Suprapubic skin (tissue), 4 donors: ENCODE measurements at regions not wholly inside any gene's neighbourhood (a gene's known extent, or its start where the extent isn't known, plus 50 kb on each side); places are given as distances from the start of the nearest gene placed in this dataset.

Source experiments
- DNase-seq, 2 donors: peaks; one replicate each; pipeline ENCODE4 v3.0.0-alpha.2; 2019; ENCODE audit warnings: low spot score in 2 of 2
- H3K27ac ChIP-seq: fragments of 200-600 bp; sonication (generic); one replicate; pipeline ENCODE4 v1.5.1; 2019
- H3K27me3 ChIP-seq: fragments of 200-600 bp; sonication (generic); one replicate; pipeline ENCODE4 v1.5.1; 2019
- H3K36me3 ChIP-seq: fragments of 200-600 bp; sonication (generic); one replicate; pipeline ENCODE4 v1.5.1; 2019
- H3K4me1 ChIP-seq: fragments of 200-600 bp; sonication (generic); one replicate; pipeline ENCODE4 v1.5.1; 2019
- H3K4me3 ChIP-seq: fragments of 200-600 bp; sonication (generic); one replicate; pipeline ENCODE4 v1.5.1; 2019; ENCODE audit warnings: mild to moderate bottlenecking
- H3K9me3 ChIP-seq: fragments of 200-600 bp; sonication (generic); one replicate; pipeline ENCODE4 v1.5.1; 2019
- EP300 ChIP-seq: sonication (generic); formaldehyde crosslinking; IDR thresholded peaks from one replicate; pipeline ENCODE4 v1.6.1; 2017; ENCODE audit warnings: antibody characterized with exemption
- POLR2A ChIP-seq, 2 donors: fragments of 450-650 bp; IDR thresholded peaks; one replicate each; pipeline ENCODE4 v1.6.1; 2017; ENCODE audit warnings: antibody characterized with exemption in 2 of 2, mild to moderate bottlenecking in 2 of 2, moderate library complexity in 2 of 2
- POLR2AphosphoS5 ChIP-seq, 3 donors: sonication (generic); formaldehyde crosslinking; IDR thresholded peaks; one replicate each; pipeline ENCODE4 v1.6.1; 2017; ENCODE audit warnings: antibody characterized with exemption in 3 of 3
- WGBS: methylation state at CpG from one replicate; pipeline ENCODE4 v1.1.5; 2018; 5-methylcytosine and 5-hydroxymethylcytosine counted together
- TF ChIP-seq, protein P1 (sequence below), 2 donors: fragments of 200-600 bp in 1 of 2; fragments of 450-650 bp in 1 of 2; sonication (generic) in 1 of 2; IDR thresholded peaks; one replicate each; pipeline ENCODE4 v1.5.1; 2016 to 2019; ENCODE audit warnings: antibody characterized with exemption in 2 of 2, mild to moderate bottlenecking in 1 of 2, moderate library complexity in 1 of 2

DNA sequence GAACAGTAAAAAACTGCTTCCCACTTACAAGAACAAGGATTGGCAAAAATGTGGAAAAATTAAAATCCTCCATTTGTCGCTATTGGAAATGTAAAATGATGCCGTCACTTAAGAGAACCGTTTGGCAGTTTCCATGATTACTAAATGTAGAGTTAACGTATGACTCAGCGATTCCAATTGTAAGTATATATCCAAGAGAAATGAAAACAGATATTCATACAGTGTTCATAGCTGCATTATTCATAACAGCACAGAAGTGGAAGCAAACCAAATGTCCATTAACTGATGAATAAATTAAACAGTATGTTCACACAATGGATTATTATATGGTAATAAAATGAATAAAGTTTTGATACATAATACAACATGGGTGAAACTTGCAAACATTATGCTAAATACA lies 971.0 kb downstream of the AMY1C start:
- DNase-seq: no peak
- TF ChIP-seq EP300: no peak
- TF ChIP-seq, protein P1, sequence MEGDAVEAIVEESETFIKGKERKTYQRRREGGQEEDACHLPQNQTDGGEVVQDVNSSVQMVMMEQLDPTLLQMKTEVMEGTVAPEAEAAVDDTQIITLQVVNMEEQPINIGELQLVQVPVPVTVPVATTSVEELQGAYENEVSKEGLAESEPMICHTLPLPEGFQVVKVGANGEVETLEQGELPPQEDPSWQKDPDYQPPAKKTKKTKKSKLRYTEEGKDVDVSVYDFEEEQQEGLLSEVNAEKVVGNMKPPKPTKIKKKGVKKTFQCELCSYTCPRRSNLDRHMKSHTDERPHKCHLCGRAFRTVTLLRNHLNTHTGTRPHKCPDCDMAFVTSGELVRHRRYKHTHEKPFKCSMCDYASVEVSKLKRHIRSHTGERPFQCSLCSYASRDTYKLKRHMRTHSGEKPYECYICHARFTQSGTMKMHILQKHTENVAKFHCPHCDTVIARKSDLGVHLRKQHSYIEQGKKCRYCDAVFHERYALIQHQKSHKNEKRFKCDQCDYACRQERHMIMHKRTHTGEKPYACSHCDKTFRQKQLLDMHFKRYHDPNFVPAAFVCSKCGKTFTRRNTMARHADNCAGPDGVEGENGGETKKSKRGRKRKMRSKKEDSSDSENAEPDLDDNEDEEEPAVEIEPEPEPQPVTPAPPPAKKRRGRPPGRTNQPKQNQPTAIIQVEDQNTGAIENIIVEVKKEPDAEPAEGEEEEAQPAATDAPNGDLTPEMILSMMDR (IDR thresholded peaks at IDR 0.05): no peak
- TF ChIP-seq POLR2A (IDR thresholded peaks at IDR 0.05): no peak
- TF ChIP-seq POLR2AphosphoS5 (IDR thresholded peaks at IDR 0.05): no peak
- Histone ChIP-seq H3K36me3 (no peaks in the 10 kb centered on the region), H3K27me3 (no peaks in the 10 kb centered on the region), H3K4me1 (no peaks in the 10 kb centered on the region), H3K9me3 (no peaks in the 10 kb centered on the region), H3K27ac (no peak overlapping the region), H3K4me3 (no peak overlapping the region)
- 92% methylated on average over 5 of the region's 5 CpGs for WGBS

DNA sequence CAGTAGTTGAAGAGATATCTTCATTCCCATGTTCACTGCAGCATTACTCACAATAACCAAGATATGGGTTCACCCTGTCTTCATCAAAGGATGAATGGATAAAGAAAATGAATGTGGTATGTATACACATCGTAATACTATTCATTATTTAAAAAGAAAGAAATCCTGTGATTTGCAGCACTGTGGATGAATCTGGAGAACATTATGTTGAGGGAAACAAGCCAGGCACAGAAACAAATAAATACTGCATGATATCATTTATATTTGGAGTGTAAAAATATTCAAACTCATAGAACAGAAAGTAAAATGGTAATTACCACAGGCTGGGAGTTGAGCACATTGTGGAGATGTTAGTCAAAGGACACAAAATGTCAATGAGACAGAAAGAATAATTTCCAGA lies 977.2 kb downstream of the AMY1C start:
- DNase-seq: no peak
- WGBS: 61% methylated on average over 1 of the region's 1 CpG
- no peak overlapping the region for H3K4me3 ChIP-seq
- H3K9me3 ChIP-seq: peaks cover 3% of the 10 kb centered on the region
- no peaks in the 10 kb centered on the region for H3K27me3 ChIP-seq
- H3K4me1 ChIP-seq: no peaks in the 10 kb centered on the region
- no peak for TF ChIP-seq POLR2AphosphoS5 (IDR thresholded peaks at IDR 0.05)
- TF ChIP-seq POLR2A (IDR thresholded peaks at IDR 0.05): no peak
- no peak for TF ChIP-seq EP300
- TF ChIP-seq, protein P1 (IDR thresholded peaks at IDR 0.05): no peak
- no peak overlapping the region for H3K27ac ChIP-seq
- H3K36me3 ChIP-seq: no peaks in the 10 kb centered on the region

DNA sequence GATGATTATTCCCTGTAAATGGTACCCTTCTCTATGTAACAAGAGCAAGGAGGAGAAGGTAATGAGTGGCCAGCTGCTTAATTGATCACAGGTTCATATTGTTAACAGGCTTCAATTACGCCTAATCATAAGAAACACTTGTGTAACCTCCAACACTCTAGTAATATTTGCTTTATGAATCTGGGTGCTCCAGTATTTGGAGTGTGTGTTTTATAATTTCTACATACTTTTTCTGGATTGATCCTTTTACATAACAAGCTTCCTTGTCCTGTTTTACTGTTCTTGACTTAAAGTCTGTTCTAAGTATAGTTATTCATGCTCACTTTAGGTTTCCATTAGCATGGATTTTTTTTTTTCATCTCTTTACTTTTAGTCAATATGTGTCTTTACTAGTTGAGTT lies 984.2 kb downstream of the AMY1C start:
- H3K4me3 ChIP-seq: no peak overlapping the region
- peaks cover 8% of the 10 kb centered on the region for H3K9me3 ChIP-seq
- 84% methylated on average over 1 of the region's 1 CpG for WGBS
- TF ChIP-seq EP300: no peak
- TF ChIP-seq POLR2A (IDR thresholded peaks at IDR 0.05): no peak
- TF ChIP-seq POLR2AphosphoS5 (IDR thresholded peaks at IDR 0.05): no peak
- TF ChIP-seq, protein P1 (IDR thresholded peaks at IDR 0.05): no peak
- H3K4me1 ChIP-seq: no peaks in the 10 kb centered on the region
- H3K36me3 ChIP-seq: no peaks in the 10 kb centered on the region
- H3K27me3 ChIP-seq: no peaks in the 10 kb centered on the region
- no peak overlapping the region for H3K27ac ChIP-seq
- no peak for DNase-seq

DNA sequence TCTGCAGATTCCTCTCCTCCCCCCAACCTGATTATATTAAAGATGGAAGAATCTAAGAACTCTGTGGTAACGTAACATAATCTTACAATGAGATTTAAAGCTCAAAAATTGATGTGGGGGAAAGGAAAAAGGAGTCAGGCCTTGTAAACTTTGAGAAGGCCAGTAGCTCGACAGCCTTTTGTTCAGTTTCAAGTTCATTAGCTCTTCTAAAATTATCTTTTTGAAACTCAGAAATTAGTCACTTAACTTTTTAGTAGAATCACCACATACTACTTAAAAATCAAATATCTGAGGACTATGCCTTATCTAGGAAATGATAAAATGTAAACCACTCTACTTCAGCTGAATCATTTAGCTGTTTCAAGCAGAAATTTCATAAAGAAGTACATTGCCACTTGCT lies 996.2 kb downstream of the AMY1C start:
- WGBS: 41% methylated on average over 2 of the region's 2 CpGs
- Histone ChIP-seq H3K36me3 (no peaks in the 10 kb centered on the region), H3K27ac (no peak overlapping the region), H3K4me3 (no peak overlapping the region), H3K27me3 (no peaks in the 10 kb centered on the region), H3K4me1 (no peaks in the 10 kb centered on the region), H3K9me3 (no peaks in the 10 kb centered on the region)
- no peak for DNase-seq
- TF ChIP-seq POLR2AphosphoS5 (IDR thresholded peaks at IDR 0.05) (no peak), POLR2A (IDR thresholded peaks at IDR 0.05) (no peak), EP300 (no peak)
- TF ChIP-seq, protein P1 (IDR thresholded peaks at IDR 0.05): no peak

DNA sequence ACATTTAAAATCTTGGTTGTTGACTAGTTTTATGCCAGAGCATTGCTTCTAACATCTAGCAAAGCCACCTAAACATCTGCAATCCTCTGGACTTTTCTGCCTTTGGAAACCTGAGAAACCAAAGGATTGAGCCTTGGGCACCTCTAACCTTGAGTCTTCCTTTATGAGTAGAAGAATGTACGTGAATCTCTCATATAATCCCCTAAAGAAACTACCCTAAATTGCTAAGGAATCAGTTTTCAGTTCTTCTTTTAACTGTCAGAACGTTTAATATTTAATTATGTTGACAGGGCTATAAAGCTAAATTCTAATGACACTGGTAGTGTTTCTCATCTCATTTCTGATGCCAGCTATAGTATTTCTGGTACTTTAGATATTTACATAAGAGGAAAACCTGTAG lies 997.3 kb downstream of the AMY1C start:
- DNase-seq: no peak
- Histone ChIP-seq H3K27ac (no peak overlapping the region), H3K36me3 (no peaks in the 10 kb centered on the region), H3K27me3 (no peaks in the 10 kb centered on the region), H3K9me3 (no peaks in the 10 kb centered on the region), H3K4me1 (no peaks in the 10 kb centered on the region), H3K4me3 (no peak overlapping the region)
- 31% methylated on average over 2 of the region's 2 CpGs for WGBS
- TF ChIP-seq EP300 (no peak), POLR2AphosphoS5 (IDR thresholded peaks at IDR 0.05) (no peak), POLR2A (IDR thresholded peaks at IDR 0.05) (no peak)
- TF ChIP-seq, protein P1 (IDR thresholded peaks at IDR 0.05): no peak
